Trophoblast cell (in vitro differentiated cells and primary cell): ENCODE measurements at regions not wholly inside any gene's neighbourhood (a gene's known extent, or its start where the extent isn't known, plus 50 kb on each side); places are given as distances from the start of the nearest gene placed in this dataset.

Experiments
- DNase-seq, 2 donors: peaks; one replicate each; pipeline ENCODE4 v3.0.0-alpha.2; 2016
- H2AFZ ChIP-seq: 2 replicates; pipeline ENCODE4 v1.6.1; 2013; ENCODE audit warnings: low read length, moderate library complexity, mild to moderate bottlenecking; ENCODE audit not compliant: insufficient read depth, poor library complexity
- H2AK5ac ChIP-seq: 2 replicates; pipeline ENCODE4 v1.6.1; 2013; ENCODE audit warnings: mild to moderate bottlenecking, low read length
- H2BK120ac ChIP-seq: 2 replicates; pipeline ENCODE4 v1.6.1; 2013; ENCODE audit warnings: low read length, mild to moderate bottlenecking, moderate library complexity; ENCODE audit not compliant: insufficient read depth, poor library complexity
- H2BK12ac ChIP-seq: 2 replicates; pipeline ENCODE4 v1.6.1; 2013; ENCODE audit warnings: mild to moderate bottlenecking, low read length, moderate library complexity
- H2BK5ac ChIP-seq: 2 replicates; pipeline ENCODE4 v1.6.1; 2013; ENCODE audit warnings: low read length, low read depth, moderate library complexity, mild to moderate bottlenecking; ENCODE audit not compliant: poor library complexity
- H3K14ac ChIP-seq: 2 replicates; pipeline ENCODE4 v1.6.1; 2013; ENCODE audit warnings: mild to moderate bottlenecking, low read length
- H3K18ac ChIP-seq: 2 replicates; pipeline ENCODE4 v1.6.1; 2013; ENCODE audit warnings: mild to moderate bottlenecking, low read length
- H3K23ac ChIP-seq: 2 replicates; pipeline ENCODE4 v1.6.1; 2013; ENCODE audit warnings: low read length
- H3K27ac ChIP-seq: 2 replicates; pipeline ENCODE4 v1.5.1; 2013; ENCODE audit warnings: low read depth, mild to moderate bottlenecking, inconsistent platforms, low read length, moderate library complexity
- H3K27me3 ChIP-seq: 2 replicates; pipeline ENCODE4 v1.6.1; 2013; ENCODE audit warnings: inconsistent platforms, mild to moderate bottlenecking, low read length, moderate library complexity; ENCODE audit not compliant: insufficient read depth
- H3K36me3 ChIP-seq, 2 experiments: 1 replicate in 1 of 2; 2 replicates in 1 of 2; pipeline ENCODE4 v1.6.1; 2013; ENCODE audit warnings: low read length in 2 of 2, mild to moderate bottlenecking in 2 of 2, moderate library complexity in 1 of 2; ENCODE audit not compliant: insufficient read depth in 2 of 2, control insufficient read depth in 1 of 2
- H3K4ac ChIP-seq: 2 replicates; pipeline ENCODE4 v1.6.1; 2013; ENCODE audit warnings: low read depth, mild to moderate bottlenecking, low read length, moderate library complexity
- H3K4me1 ChIP-seq, 2 experiments: 1 replicate in 1 of 2; 2 replicates in 1 of 2; pipeline ENCODE4 v1.6.1; 2013; ENCODE audit warnings: low read length in 2 of 2, mild to moderate bottlenecking in 2 of 2, moderate library complexity in 1 of 2; ENCODE audit not compliant: insufficient read depth in 2 of 2, control insufficient read depth in 1 of 2
- H3K4me2 ChIP-seq: 2 replicates; pipeline ENCODE4 v1.6.1; 2013; ENCODE audit warnings: inconsistent platforms, mild to moderate bottlenecking, low read length, moderate library complexity
- H3K4me3 ChIP-seq: 2 replicates; pipeline ENCODE4 v1.5.1; 2013; ENCODE audit warnings: mild to moderate bottlenecking, low read depth, low read length, inconsistent platforms
- H3K79me1 ChIP-seq: one replicate; pipeline ENCODE4 v1.6.1; 2013; ENCODE audit warnings: low read length
- H3K79me2 ChIP-seq: 2 replicates; pipeline ENCODE4 v1.6.1; 2013; ENCODE audit warnings: low read length, mild to moderate bottlenecking; ENCODE audit not compliant: control insufficient read depth, insufficient read depth, poor library complexity
- H3K9ac ChIP-seq: 2 replicates; pipeline ENCODE4 v1.6.1; 2013; ENCODE audit warnings: mild to moderate bottlenecking, low read length
- H3K9me3 ChIP-seq: 2 replicates; pipeline ENCODE4 v1.6.1; 2013; ENCODE audit warnings: low read depth, mild to moderate bottlenecking, control low read depth, inconsistent platforms, low read length; ENCODE audit not compliant: insufficient read depth
- H4K12ac ChIP-seq: 2 replicates; pipeline ENCODE4 v1.6.1; 2013; ENCODE audit warnings: low read depth, mild to moderate bottlenecking, low read length, moderate library complexity
- H4K8ac ChIP-seq: 2 replicates; pipeline ENCODE4 v1.6.1; 2013; ENCODE audit warnings: low read depth, mild to moderate bottlenecking, low read length, moderate library complexity
- H4K91ac ChIP-seq: one replicate; pipeline ENCODE4 v1.6.1; 2013; ENCODE audit warnings: low read depth, mild to moderate bottlenecking, low read length, moderate library complexity
- WGBS: extraction: QIAGEN DNeasy Blood & Tissue Kit; methylation state at CpG from one replicate; pipeline ENCODE4 v1.1.7; 2013; ENCODE audit warnings: missing lambda C conversion rate; ENCODE audit not compliant: insufficient read length, insufficient coverage; ENCODE audit errors: extremely low coverage; 5-methylcytosine and 5-hydroxymethylcytosine counted together

GRCh38 chr6:81669445-81669844 is 83.0 kb downstream of the TENT5A start:
- H2AK5ac ChIP-seq = no peak overlapping the region
- no peak overlapping the region for H2BK12ac ChIP-seq
- H3K4me1 ChIP-seq = no peaks in the 10 kb centered on the region
- no peak overlapping the region for H4K12ac ChIP-seq
- H3K9ac ChIP-seq = no peak overlapping the region
- no peak overlapping the region for H4K8ac ChIP-seq
- no peak overlapping the region for H3K23ac ChIP-seq
- WGBS = no CpG with 5 or more reads among the region's 2 CpGs
- H3K36me3 ChIP-seq = no peaks in the 10 kb centered on the region
- H3K79me1 ChIP-seq = no peaks in the 10 kb centered on the region
- H2BK120ac ChIP-seq = no peak overlapping the region
- DNase-seq = peak in 1 of 2 donors; percentile 12
- H3K18ac ChIP-seq = no peak overlapping the region
- H3K9me3 ChIP-seq = no peaks in the 10 kb centered on the region
- no peak overlapping the region for H3K4me2 ChIP-seq
- no peak overlapping the region for H4K91ac ChIP-seq
- no peaks in the 10 kb centered on the region for H3K27me3 ChIP-seq
- H2BK5ac ChIP-seq = no peak overlapping the region
- H3K79me2 ChIP-seq = no peaks in the 10 kb centered on the region
- no peak overlapping the region for H3K4ac ChIP-seq
- H3K14ac ChIP-seq = no peak overlapping the region
- H3K4me3 ChIP-seq = no peak overlapping the region
- no peak overlapping the region for H3K27ac ChIP-seq
- H2AFZ ChIP-seq = no peak overlapping the region

DNA sequence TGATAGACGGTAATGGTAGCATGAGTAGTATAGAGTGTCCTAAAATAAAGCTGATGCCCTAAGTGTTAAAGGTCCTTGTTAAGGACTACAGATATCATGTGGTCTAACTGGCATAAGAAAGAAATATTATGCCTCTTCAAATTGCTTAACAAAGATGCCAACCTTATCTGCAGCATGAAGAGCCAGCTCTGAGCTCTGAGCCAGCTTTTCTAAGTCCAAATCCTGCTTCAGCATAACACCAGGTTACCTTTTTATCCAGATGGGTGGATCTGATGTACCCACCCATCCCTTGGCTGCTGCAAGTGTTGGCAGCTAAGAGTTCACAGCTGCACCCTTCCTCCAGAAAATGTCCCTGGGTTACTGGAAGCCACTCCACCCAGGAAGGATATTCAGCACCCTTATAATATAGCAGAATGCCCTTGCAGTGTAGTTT is 83.8 kb downstream of the TENT5A start:
- Histone ChIP-seq H3K18ac (no peak overlapping the region), H4K12ac (no peak overlapping the region), H3K4ac (no peak overlapping the region), H3K9me3 (no peaks in the 10 kb centered on the region), H3K9ac (no peak overlapping the region), H3K4me1 (no peaks in the 10 kb centered on the region), H3K27ac (no peak overlapping the region), H2BK12ac (no peak overlapping the region), H3K79me1 (no peaks in the 10 kb centered on the region), H4K91ac (no peak overlapping the region), H2AFZ (no peak overlapping the region), H3K79me2 (no peaks in the 10 kb centered on the region), H3K4me3 (no peak overlapping the region), H3K23ac (no peak overlapping the region), H2BK120ac (no peak overlapping the region), H4K8ac (no peak overlapping the region), H3K27me3 (no peaks in the 10 kb centered on the region), H3K36me3 (no peaks in the 10 kb centered on the region), H3K14ac (no peak overlapping the region), H2AK5ac (no peak overlapping the region), H3K4me2 (no peak overlapping the region), H2BK5ac (no peak overlapping the region)
- no peak for DNase-seq
- no CpG with 5 or more reads among the region's 1 CpG for WGBS

DNA sequence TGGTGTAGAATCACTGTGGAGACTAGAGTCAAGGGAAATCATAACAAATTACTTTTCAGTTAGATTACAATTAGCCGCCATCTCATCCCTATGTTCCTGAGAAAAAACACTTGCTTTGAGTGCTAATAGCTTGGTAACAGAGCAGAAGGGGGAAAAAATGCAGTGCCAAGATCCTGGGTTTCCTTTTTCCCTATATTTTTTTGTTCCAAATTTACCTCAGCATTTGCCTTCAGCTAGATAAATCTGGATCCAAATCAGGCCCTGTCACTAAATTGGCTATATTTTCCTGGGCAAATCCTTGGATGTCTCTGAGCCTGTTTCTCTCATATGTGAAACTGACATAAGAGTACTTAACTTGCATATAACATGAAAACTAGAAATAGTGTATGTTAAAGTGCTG is 86.0 kb downstream of the TENT5A start:
- Histone ChIP-seq H3K36me3 (no peaks in the 10 kb centered on the region), H3K4me2 (no peak overlapping the region), H3K9me3 (no peaks in the 10 kb centered on the region), H2BK120ac (no peak overlapping the region), H3K79me2 (no peaks in the 10 kb centered on the region), H4K91ac (no peak overlapping the region), H3K9ac (no peak overlapping the region), H3K79me1 (no peaks in the 10 kb centered on the region), H3K4ac (no peak overlapping the region), H3K14ac (no peak overlapping the region), H4K12ac (no peak overlapping the region), H2AK5ac (no peak overlapping the region), H3K27ac (no peak overlapping the region), H2BK5ac (no peak overlapping the region), H4K8ac (no peak overlapping the region), H3K4me3 (no peak overlapping the region), H3K23ac (no peak overlapping the region), H2AFZ (no peak overlapping the region), H3K4me1 (no peaks in the 10 kb centered on the region), H3K27me3 (no peaks in the 10 kb centered on the region), H2BK12ac (no peak overlapping the region), H3K18ac (no peak overlapping the region)
- DNase-seq = no peak
- no CpG with 5 or more reads among the region's 1 CpG for WGBS

DNA sequence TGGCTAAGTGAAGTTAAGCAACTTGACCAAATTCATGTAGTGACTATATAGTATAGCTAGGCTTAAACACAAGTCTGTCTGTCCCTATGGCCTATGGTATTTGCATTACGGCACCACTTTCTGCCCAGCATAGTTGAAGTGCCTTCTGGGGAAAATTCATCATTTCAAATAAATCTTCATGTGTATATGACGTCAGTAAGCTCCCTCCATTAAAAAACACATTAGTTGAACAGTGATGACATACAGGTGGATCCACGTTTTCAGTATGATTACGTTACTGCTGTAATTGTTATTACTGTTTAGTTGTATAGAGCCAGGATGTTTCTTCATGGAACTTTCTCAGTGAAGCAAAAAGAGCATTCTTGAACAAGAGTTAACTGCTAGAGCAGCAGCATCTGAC is 96.2 kb downstream of the TENT5A start:
- Histone ChIP-seq H4K91ac (no peak overlapping the region), H2BK12ac (no peak overlapping the region), H4K8ac (no peak overlapping the region), H3K36me3 (no peaks in the 10 kb centered on the region), H3K79me2 (no peaks in the 10 kb centered on the region), H3K4me1 (no peaks in the 10 kb centered on the region), H3K9me3 (no peaks in the 10 kb centered on the region), H2AFZ (no peak overlapping the region), H3K79me1 (no peaks in the 10 kb centered on the region), H3K27me3 (no peaks in the 10 kb centered on the region), H3K4me3 (no peak overlapping the region), H2AK5ac (no peak overlapping the region), H3K27ac (no peak overlapping the region), H3K23ac (no peak overlapping the region), H3K18ac (no peak overlapping the region), H3K9ac (no peak overlapping the region), H4K12ac (no peak overlapping the region), H3K14ac (no peak overlapping the region), H3K4ac (no peak overlapping the region), H2BK120ac (no peak overlapping the region), H2BK5ac (no peak overlapping the region), H3K4me2 (no peak overlapping the region)
- WGBS = no CpG with 5 or more reads among the region's 4 CpGs
- no peak for DNase-seq
